ENCODE measurements at regions not wholly inside any gene's neighbourhood (a gene's known extent, or its start where the extent isn't known, plus 50 kb on each side); places are given as distances from the start of the nearest gene placed in this dataset.

DNA sequence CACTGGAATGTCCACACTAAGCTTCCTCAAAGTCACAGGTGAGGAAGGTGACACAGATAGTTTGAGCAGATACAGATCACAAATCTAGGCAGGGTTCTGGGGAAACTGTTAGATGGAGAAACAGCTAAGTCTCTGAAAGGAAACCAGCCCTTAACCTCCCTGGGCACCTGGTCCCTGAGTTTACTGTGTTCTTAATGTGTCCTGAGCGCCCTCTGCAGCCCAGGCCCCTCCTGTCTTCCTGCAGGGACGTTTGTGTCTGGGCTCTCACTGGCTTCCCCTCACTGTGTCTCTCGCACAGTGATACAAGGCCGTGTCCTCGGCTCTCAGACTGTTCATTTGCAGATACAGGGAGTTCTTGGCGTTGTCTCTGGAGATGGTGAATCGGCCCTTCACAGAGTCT is 684.3 kb downstream of the TMEM121 start:
- no peak for TF ChIP-seq CTCF (IDR thresholded peaks at IDR 0.05; ENCODE audit: insufficient read depth, low read depth, low read length)
- TF ChIP-seq EZH2 (IDR thresholded peaks at IDR 0.05; ENCODE audit: insufficient read depth, low read length) = no peak
